DMS114 treated with DMSO at 0.1 percent for 48 hours (cell line): ENCODE measurements at regions not wholly inside any gene's neighbourhood (a gene's known extent, or its start where the extent isn't known, plus 50 kb on each side); places are given as distances from the start of the nearest gene placed in this dataset.
"Not testable (repeated sequence)": the region's sequence is repeated elsewhere in the genome, so short reads cannot be mapped to it uniquely, and the experiment has no call there.

Experiments
- DNase-seq: peaks from one replicate; lab custom pipeline; 2025; ENCODE audit not compliant: unreplicated experiment; lab: John Stamatoyannopoulos, UW

DNA sequence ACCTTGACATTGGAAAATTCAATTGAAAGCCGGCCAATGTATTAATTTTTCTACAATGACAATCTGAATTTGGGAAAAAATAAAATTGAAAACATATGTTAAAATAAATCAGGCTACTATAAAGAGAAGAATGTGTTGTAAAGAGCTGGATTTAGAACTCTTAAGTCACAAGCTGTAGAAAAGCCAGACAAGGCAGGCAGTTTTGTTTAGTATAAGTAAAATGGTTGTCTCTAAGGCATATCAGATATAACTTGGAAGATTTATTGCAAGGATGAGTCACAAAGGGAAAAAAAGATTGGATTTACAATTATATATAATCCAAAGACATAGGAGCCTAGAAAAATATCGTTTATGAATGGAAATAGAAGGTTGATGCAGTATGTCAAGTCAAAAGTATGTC is 549.1 kb upstream of the EPHA5 start:
- DNase-seq = no peak

- DNase-seq = no peak
Observed at GRCh38 chr4:66216252-66216651, 546.0 kb upstream of the EPHA5 start.

GRCh38 chr4:66212489-66212888 is 542.2 kb upstream of the EPHA5 start:
- DNase-seq = no peak

DNA sequence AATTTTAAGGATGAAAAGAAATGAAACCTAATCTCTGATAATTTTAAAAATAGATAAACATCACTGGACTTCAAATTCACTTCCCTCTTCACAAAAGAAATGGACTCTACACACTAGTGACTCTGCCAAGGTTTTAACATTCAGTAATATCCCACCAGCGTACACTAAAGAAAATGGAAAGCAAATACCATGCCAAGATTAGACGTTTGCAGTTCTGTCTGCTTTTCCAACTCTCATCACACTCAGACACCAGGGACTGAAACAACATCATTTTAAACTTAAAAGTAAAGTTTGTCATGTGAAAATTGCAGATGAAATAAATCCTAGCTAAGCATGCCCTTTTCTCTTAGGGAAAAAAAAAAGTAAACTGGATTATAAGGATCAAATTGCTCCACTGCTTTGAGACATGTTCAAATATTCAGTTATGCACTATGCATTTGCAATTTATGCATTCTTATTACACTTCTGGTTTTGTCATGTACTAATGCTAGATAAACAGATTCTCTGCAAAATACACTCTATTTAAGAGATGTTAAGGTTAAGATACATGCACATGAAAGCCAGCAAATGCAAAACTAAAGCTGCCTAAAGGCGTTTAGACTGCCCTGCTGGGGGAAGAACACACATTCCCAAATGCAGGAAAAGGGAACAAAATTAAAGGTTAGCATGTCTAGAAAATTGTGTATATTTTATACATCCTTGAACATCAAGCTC is 534.4 kb upstream of the EPHA5 start:
- DNase-seq = no peak

DNA sequence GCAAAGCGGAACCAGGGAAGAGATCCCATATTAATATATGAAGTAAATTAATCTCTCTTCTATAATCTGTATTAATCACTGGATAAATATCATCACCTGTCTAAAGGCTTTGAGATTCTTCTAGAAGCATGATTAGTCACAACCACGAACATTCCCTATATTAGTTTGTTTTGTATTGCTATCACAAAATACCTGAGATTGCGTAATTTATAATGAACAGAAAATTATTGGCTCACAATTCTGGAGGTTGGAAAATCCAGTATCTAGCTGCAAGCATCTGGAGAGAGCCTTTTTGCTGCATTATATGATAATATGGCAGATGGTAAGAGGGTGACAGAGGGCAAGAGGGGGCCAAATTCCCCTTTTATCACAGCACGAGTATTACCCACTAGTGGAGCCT is 532.6 kb upstream of the EPHA5 start:
- no peak for DNase-seq

DNA sequence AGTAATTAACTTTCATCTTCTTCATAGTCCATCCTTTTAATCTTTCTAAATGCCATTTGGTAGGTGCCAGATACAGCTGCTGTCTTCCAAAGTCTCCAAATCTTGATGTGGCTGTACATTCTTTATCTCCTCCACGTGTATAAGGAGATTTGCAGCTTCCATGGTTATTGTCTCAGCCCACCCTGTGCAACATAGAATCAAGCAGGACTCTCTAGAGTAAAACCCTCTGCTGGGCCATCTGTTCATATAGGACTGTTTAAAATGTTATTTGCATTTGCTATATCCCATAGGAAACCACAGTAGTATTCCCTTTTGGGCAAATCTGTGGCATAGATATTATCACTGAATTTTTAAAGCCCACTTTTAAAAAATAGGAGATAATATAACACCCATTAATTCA is 527.2 kb upstream of the EPHA5 start:
- DNase-seq = no peak

DNA sequence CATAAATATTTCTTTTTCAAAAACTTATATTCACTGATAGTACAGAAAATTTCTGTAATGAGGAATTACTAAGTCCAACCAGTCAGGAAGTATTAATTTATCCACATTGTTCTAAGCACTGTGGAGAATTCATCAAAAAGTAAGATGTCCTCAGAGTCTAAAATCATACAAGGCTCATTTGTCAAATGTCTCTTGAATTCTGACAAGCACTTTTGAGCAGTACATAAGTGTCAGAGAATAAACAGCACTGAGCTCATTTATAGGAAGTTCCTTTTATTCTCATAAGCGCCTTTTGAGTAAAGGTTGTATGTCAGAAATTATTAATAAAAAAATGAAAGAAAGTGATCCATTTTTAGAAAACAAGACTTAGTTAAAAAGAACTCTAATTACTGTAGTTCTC is 523.2 kb upstream of the EPHA5 start:
- no peak for DNase-seq

DNA sequence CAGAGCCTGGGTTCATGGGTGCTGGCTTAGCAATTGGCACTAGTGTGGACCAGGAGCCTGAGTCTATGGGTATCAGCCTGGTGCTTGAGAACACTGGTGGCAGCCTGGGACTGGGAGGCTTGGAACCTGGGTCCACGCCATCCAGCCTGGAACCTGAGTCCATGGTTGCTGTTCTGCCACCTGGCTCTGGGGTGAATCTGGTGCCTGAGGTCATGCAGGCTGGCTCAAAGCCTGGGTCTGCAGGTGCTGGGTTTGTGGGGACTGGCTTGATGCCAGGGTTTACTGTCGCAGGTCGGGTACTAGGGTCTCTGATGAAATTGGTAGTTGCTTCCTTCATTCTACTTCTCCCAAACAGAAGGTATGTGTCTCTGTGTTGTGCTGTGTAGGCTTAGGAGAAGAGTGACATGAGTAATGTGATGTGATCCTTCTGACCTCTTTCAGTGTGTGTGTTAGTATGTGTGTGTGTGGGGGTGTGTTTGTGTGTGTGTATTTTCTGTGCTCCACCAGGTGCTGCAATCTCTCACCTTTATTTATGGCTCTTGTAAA is 517.0 kb upstream of the EPHA5 start:
- no peak for DNase-seq

GRCh38 chr4:66186095-66186494 is 515.8 kb upstream of the EPHA5 start:
- no peak for DNase-seq

DNA sequence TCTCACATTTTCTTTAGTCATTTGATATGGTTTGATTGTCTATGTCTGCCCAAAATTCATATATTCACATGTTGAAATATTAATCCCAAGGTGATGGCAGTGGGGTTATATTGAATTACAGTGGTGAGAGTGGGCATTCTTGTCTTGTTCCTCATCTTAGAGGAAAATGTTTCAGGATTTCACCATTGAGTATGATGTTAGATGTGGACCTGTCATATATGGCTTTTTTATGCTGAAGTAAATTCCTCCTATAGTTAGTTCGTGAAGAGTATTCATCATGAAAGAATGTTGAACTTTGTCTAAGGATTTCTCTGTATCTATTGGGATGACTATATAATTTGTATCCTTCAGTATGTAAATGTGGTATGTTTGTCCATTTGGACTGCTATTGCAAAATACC is 512.3 kb upstream of the EPHA5 start:
- DNase-seq = no peak

GRCh38 chr4:66178906-66179305 is 508.6 kb upstream of the EPHA5 start:
- no peak for DNase-seq

GRCh38 chr4:66169341-66169740 is 499.1 kb upstream of the EPHA5 start:
- DNase-seq = no peak

GRCh38 chr4:66164869-66165268 is 494.6 kb upstream of the EPHA5 start:
- no peak for DNase-seq

GRCh38 chr4:66160606-66161005 is 490.3 kb upstream of the EPHA5 start:
- no peak for DNase-seq

GRCh38 chr4:66157594-66157993 is 487.3 kb upstream of the EPHA5 start:
- no peak for DNase-seq

- DNase-seq = no peak
Observed at GRCh38 chr4:66130042-66130441, 459.8 kb upstream of the EPHA5 start.

GRCh38 chr4:66123831-66124413 is 453.6 kb upstream of the EPHA5 start:
- no peak for DNase-seq

DNA sequence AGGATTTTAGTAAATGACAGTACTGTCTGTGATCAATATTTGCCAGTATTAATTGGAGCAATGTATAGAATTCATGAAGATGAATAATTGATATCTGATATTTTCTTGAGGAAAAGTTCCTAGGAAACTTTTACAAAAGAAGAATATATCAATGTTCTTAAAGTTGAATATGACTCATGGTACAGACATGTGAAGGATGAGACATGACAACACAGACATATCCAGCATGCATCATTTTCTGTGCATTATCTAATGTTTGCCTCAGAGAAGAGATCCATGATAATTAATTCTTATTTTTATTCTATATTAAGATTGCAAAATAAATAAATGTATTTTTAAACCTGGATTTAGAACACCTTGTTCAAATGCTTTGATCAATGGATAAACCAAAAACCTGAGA is 452.9 kb upstream of the EPHA5 start:
- DNase-seq = no peak

GRCh38 chr4:66115231-66115630 is 444.9 kb upstream of the EPHA5 start:
- not testable (repeated sequence) for DNase-seq

DNA sequence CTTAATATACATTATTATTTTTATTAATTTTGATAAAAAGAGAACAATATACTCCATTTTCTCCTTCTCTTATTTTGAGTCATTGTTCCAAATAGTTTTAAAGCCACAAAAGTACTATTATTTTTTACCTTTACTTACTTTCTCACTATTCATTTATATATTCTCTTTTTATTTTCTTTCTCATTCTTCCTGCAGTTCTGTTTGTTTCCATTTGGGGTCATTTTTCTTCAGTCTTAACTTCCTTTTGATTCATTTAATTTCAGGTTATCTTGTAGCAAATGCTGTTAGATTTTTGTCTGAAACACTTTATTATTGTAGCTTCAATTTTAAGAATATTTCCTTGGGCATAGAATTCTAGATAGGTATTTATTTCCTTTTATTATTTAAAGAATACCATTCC is 438.6 kb upstream of the EPHA5 start:
- no peak for DNase-seq

DNA sequence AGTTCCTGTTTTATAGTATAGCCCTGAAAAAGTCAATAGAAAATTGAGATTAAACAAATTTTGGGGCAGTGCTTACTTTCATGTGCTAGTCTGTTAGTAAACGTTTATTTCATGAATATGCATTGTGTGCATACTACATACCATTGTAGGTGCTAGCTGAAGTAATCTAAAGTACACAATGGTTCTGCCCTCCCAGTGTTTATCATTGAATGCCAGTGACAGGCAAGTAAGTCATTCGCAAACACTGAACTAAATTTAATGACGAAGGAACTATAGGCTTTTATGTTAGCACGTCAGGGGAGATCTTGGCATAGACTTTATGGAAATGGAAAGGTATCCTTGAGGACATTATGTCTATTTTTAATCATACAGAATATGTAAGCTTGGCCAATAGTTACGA is 426.9 kb upstream of the EPHA5 start:
- DNase-seq = no peak

DNA sequence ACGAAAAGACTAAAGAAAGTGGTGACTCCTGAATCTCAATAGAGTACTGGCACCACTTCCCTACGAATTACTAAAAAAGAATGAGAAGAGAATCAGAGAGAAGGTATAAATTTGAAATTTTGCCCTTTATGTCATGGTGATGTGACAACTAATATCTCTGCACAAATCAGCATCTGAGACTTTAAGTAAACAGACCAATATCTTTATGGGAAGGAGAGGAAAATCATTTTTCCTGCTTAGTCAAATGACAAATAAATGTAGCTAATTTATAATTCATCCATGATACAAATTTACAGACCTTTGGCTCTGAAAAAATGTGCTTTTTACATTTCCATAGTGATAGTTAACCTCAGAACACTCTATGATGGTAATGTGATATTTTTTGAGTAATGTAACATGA is 424.8 kb upstream of the EPHA5 start:
- no peak for DNase-seq

- DNase-seq = no peak
Observed at GRCh38 chr4:66094070-66094469, 423.8 kb upstream of the EPHA5 start.
